Activated naive CD4-positive, alpha-beta T cell treated with anti-CD3 and anti-CD28 coated beads, Interleukin-2, amount 10 ng/mL, durations not matched to agents 7 days and 5 days (primary cell): ENCODE measurements at regions not wholly inside any gene's neighbourhood (a gene's known extent, or its start where the extent isn't known, plus 50 kb on each side); places are given as distances from the start of the nearest gene placed in this dataset.

Source experiments
- CTCF ChIA-PET: fragments of 350-600 bp; sonication (Branson Sonifier 250); formaldehyde crosslinking; loops from one replicate; lab custom pipeline; 2021; ENCODE audit warnings: antibody characterized with exemption; lab: Charles Lee
- DNase-seq: peaks from one replicate; pipeline ENCODE4 v3.0.0-alpha.2; 2020
- H3K27ac Mint-ChIP-seq: one replicate; pipeline ENCODE4 v1.8.0; 2021; ENCODE audit warnings: mild to moderate bottlenecking, moderate library complexity, mixed read lengths
- H3K27me3 Mint-ChIP-seq: one replicate; pipeline ENCODE4 v1.8.0; 2021; ENCODE audit warnings: mild to moderate bottlenecking, mixed read lengths
- H3K36me3 Mint-ChIP-seq: one replicate; pipeline ENCODE4 v1.8.0; 2021; ENCODE audit warnings: mixed read lengths
- H3K4me1 Mint-ChIP-seq: one replicate; pipeline ENCODE4 v1.8.0; 2021; ENCODE audit warnings: mixed read lengths
- H3K4me3 Mint-ChIP-seq: one replicate; pipeline ENCODE4 v1.8.0; 2021; ENCODE audit warnings: mild to moderate bottlenecking, moderate library complexity, mixed read lengths
- H3K9me3 Mint-ChIP-seq: one replicate; pipeline ENCODE4 v1.8.0; 2021; ENCODE audit warnings: mixed read lengths

DNA sequence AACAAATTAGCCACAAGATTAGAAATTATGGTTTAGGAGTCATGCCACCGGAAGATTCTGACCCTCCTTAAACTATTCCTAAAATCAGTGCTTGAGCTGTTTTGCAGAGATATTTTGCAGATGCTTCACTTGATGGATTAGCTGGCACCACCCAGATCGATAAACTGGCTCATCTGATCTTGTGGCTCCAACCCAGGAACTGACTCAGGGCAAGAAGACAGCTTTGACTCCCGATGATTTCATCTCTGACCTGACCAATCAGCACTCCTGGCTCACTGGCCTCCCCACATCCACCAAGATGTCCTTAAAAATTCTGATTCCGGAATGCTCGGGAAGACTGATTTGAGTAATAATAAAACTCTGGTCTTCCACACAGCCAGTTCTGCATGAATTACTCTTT, 221.6 kb downstream of the RHOU start:
- CTCF ChIA-PET: no interaction called here
- Mint-ChIP-seq H3K4me3 (no peak overlapping the region), H3K27me3 (no peaks in the 10 kb centered on the region), H3K9me3 (no peaks in the 10 kb centered on the region), H3K36me3 (no peaks in the 10 kb centered on the region), H3K27ac (no peak overlapping the region), H3K4me1 (no peaks in the 10 kb centered on the region)
- no peak for DNase-seq

DNA sequence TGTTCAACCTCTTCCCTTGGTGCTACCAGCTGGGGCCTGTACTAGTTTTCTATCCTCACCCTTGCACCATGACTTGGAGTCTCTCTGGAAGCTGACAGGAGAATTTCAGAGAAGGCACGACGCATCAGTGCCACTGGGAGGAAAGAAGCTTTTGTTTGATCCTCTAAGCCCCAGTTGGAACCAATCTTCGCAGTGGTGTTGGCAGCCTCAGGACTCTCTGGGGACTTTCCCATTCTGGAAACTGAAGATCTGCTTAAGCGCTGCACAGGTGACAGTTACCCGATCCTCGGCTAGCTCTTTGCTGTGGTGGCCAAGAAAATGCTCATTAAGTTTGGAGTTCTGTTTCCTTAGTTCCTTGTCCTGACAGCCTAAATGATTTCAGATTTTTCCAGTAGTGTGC, 222.3 kb downstream of the RHOU start:
- H3K9me3 Mint-ChIP-seq: no peaks in the 10 kb centered on the region
- H3K4me3 Mint-ChIP-seq: no peak overlapping the region
- CTCF ChIA-PET: no interaction called here
- no peaks in the 10 kb centered on the region for H3K36me3 Mint-ChIP-seq
- H3K27me3 Mint-ChIP-seq: no peaks in the 10 kb centered on the region
- no peak for DNase-seq
- H3K4me1 Mint-ChIP-seq: no peaks in the 10 kb centered on the region
- H3K27ac Mint-ChIP-seq: no peak overlapping the region

DNA sequence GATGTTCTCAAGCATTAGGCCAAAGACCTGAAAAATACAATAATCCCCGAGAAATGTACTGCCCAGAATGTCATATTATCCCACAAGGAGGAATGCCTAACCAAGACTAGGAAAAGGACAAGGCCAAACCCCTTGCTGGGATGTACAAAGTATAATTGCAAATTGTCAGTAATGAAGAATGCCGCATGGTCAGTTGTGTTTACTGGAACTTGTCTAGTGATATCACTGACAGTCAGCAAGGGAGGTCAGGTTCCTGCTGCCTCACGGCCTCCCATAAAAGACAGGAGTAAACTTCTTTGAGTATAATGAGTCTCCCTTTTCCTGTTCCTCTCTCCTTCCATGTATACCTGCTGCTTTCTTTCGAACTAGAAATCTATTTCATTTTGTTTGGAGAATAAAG, 222.8 kb downstream of the RHOU start:
- Mint-ChIP-seq H3K27ac (no peak overlapping the region), H3K27me3 (no peaks in the 10 kb centered on the region), H3K9me3 (no peaks in the 10 kb centered on the region), H3K36me3 (no peaks in the 10 kb centered on the region), H3K4me3 (no peak overlapping the region), H3K4me1 (no peaks in the 10 kb centered on the region)
- no peak for DNase-seq
- CTCF ChIA-PET: no interaction called here

DNA sequence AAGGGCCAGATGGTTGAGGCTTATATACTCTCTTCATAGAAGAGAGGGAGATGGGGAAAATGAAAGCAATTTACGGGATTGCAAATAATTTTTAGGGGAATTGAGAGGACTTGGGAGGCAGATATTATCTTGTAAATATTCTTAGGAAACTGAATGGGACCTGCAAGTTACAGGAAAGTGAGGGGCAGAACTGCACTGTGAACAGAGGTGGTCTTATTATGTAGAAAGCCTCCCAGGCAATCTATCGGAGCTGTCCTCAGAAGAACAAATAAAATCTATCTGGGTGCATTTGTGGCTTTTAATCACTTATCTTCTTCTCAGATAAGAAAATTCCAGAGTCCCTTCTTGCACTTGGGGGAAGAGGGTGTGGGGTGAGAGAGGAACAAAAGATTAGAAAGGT, 223.5 kb downstream of the RHOU start:
- CTCF ChIA-PET: no interaction called here
- no peaks in the 10 kb centered on the region for H3K27me3 Mint-ChIP-seq
- no peak overlapping the region for H3K4me3 Mint-ChIP-seq
- no peaks in the 10 kb centered on the region for H3K36me3 Mint-ChIP-seq
- no peak overlapping the region for H3K27ac Mint-ChIP-seq
- H3K4me1 Mint-ChIP-seq: no peaks in the 10 kb centered on the region
- no peaks in the 10 kb centered on the region for H3K9me3 Mint-ChIP-seq
- DNase-seq: no peak

DNA sequence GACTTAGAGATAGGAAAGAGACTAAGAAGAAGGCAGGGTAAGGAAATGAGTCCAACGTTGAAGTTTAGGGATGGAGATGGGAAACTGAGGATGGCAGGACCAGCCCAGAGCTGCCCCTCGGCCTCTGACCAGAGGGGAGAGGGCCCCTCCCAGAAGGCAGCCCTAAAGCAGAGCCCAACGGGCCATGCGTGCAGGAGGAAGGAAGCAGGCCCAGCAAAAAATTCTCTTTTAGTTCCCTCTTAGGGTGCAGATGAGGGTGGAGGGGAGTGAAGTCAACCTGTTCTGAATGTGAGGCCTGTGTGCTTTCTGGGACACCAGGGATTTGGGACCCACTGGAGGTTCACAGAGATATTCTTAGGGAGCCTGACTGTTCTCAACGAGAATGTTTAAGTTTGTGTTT, 225.4 kb downstream of the RHOU start:
- Mint-ChIP-seq H3K27ac (no peak overlapping the region), H3K36me3 (no peaks in the 10 kb centered on the region), H3K9me3 (no peaks in the 10 kb centered on the region), H3K4me1 (no peaks in the 10 kb centered on the region), H3K4me3 (no peak overlapping the region), H3K27me3 (peaks cover 4% of the 10 kb centered on the region)
- CTCF ChIA-PET: no interaction called here
- DNase-seq: no peak

DNA sequence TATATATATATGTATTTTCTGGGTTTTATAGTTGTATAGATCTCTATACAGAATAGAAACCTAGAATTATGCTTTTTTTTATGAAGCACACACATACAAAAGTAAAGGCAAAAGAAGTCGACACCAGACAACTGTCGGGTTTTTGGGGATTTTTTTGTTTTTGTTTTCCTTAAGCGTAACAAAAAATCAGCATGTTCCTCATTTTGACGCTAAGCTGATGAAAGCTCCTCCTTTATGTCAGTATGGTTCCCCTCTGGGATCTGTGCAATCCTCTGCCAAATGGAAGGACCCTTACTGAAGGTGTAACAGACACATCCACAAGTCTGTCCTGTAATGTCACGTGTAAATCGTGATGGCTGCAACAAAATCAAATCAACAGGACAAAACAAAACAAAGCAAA, 226.2 kb downstream of the RHOU start:
- Mint-ChIP-seq H3K27me3 (peaks cover 4% of the 10 kb centered on the region), H3K4me1 (no peaks in the 10 kb centered on the region), H3K9me3 (no peaks in the 10 kb centered on the region), H3K36me3 (no peaks in the 10 kb centered on the region), H3K27ac (no peak overlapping the region), H3K4me3 (no peak overlapping the region)
- no peak for DNase-seq
- CTCF ChIA-PET: no interaction called here

DNA sequence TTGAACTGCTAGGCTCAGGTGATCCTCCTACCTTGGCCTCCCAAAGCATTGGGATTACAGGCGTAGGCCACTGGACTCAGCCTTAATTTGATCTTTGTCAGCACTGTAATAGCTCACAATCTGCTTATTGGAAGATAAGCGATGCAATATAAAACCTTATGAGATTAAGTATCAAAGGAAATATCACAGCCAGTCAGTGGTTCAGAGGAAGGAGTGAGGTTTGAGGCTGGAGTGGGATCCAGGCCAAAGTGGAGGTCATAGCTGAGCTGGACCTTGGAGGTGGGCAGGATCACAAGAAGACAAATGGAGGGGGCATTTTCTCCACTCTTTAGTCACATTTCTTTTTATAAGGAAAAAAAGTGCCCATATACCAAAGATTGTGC, 228.5 kb downstream of the RHOU start:
- Mint-ChIP-seq H3K9me3 (no peaks in the 10 kb centered on the region), H3K27me3 (peaks cover 5% of the 10 kb centered on the region), H3K4me1 (no peaks in the 10 kb centered on the region), H3K4me3 (no peak overlapping the region), H3K36me3 (no peaks in the 10 kb centered on the region), H3K27ac (no peak overlapping the region)
- no peak for DNase-seq
- CTCF ChIA-PET: interaction anchor here (0.6 to 1.3 kb wide), 2 partner anchors 18 to 89 kb away, joined by 3 read pairs; no protein-coding TSS in a partner anchor

DNA sequence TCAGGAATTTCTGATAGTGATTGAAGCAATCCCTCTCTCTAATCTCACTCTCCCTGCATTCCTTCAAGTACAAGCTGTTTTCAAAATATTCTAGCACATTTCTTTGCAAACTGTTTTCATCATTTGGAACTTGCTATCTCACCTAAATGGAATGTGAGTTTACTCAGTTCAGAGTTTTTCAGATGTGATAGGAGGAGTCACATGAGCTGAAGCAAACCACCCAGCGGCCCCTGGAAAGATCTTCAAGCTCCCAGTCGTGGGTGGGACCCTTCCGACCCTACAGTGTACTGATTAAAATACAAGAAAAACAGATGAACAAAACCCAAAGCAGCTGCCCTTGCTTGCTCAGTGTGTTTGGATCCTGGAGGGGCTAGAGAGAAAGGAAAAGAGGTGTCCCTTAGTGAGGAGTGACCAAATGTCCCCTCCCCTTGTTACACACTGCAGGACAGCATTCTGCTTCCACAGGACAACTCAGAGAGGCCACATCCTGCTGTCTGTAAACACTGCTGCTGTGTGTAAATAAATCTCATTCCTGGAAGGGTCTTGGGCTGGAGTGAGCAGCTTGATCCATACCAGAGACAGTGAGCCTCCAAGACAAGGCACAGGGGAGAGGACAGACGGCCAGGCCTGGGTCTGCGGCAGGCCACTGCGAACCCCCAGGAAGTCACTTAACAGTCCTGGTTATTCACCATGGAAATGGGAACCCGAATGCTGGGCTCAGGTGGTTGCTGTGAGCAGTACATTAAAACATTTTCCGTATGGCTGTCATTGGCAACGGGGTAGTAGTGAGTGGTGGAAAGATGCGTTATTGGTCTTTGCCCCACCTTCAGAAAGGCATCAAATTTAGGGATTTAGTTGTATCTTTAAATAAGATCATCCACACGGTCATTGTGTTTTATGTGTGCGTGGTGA, 229.2 kb downstream of the RHOU start:
- CTCF ChIA-PET: interaction anchor here (0.6 to 1.3 kb wide), 2 partner anchors 18 to 90 kb away, joined by 3 read pairs; no protein-coding TSS in a partner anchor
- DNase-seq: no peak
- Mint-ChIP-seq H3K36me3 (no peaks in the 10 kb centered on the region), H3K27ac (no peak overlapping the region), H3K4me1 (no peaks in the 10 kb centered on the region), H3K9me3 (no peaks in the 10 kb centered on the region), H3K4me3 (no peak overlapping the region), H3K27me3 (peaks cover 11% of the 10 kb centered on the region)

DNA sequence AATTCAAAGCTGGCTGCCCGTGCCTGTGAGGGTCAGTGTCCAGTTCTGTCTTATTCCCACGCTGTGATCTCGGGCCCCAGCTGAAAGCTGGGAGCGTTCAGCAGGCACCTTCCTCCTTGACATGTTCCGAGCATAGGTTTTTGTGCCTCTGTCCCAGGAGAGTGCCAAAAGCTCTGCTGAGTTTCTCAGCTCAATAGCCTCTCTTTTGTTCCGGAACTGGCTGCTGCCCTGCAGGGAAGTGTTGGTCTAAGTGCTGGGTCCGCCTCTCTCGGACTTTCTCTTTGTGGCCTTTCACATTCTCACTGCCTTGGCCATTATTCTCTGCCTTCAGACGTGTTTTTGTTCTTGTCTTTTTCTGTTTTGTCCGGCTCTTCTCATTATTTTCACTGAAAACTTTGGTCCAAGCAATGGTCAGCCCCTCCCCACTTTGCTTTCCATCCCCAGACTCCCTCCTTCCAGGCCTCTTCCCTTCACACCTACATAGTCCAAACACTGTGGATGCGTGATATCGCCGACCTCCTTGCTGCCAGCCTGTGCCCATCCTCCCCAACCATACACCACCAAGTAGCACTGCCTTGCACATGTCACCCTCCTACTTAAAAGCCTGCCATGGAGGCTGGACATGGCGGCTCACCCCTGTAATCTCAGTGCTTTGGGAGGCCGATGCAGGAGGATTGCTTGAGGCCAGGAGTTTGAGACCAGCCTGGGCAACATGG, 233.8 kb downstream of the RHOU start:
- H3K27ac Mint-ChIP-seq: peak overlapping the region; percentile 73
- CTCF ChIA-PET: no interaction called here

DNA sequence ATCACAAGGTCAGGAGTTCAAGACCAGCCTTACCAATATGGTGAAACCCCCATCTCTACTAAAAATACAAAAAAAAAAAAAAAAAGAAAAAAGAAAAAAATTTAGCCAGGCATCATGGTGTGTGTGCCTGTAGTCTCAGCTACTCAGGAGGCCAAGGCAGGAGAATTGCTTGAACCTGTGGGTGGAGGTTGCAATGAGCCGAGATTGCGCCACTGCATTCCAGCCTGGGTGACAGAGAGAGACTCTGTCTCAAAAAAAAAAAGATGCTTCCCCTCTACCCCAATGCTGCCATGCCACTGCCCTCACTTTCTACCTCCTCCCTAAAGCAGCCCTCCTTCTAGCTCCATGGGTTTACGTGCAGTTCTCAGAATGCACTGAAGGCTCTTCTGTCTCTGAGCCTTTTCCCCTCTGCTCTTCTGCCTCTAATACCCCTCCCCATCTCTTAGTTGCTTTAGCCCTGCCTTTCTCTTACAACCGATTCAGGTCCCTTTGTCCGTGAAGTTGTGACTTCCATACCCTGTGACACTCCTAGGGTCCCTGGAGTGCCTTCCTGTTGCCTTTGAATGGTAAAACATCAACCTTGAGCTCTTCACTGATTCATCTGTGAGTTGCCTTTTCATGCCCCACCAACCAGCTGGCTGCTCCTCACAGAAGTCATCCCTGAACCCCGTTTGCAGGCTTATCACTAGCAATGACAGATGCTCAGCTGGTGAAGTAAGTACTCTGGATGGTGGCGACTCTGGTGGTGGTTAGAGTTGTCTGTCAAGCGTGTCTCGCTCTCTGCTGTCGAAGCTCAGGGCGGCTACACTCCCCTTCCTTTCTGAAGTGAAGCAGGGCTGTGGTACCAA, 234.9 kb downstream of the RHOU start:
- Mint-ChIP-seq H3K4me3 (no peak overlapping the region), H3K27ac (peak overlapping the region; percentile 70), H3K4me1 (no peaks in the 10 kb centered on the region), H3K27me3 (peaks cover 13% of the 10 kb centered on the region), H3K36me3 (no peaks in the 10 kb centered on the region), H3K9me3 (no peaks in the 10 kb centered on the region)
- no peak for DNase-seq
- CTCF ChIA-PET: no interaction called here

More for the DNA sequence above, 233.8 kb downstream of the RHOU start:
- Mint-ChIP-seq H3K9me3 (no peaks in the 10 kb centered on the region), H3K4me3 (no peak overlapping the region), H3K36me3 (no peaks in the 10 kb centered on the region), H3K4me1 (no peaks in the 10 kb centered on the region), H3K27me3 (peaks cover 17% of the 10 kb centered on the region)
- no peak for DNase-seq

DNA sequence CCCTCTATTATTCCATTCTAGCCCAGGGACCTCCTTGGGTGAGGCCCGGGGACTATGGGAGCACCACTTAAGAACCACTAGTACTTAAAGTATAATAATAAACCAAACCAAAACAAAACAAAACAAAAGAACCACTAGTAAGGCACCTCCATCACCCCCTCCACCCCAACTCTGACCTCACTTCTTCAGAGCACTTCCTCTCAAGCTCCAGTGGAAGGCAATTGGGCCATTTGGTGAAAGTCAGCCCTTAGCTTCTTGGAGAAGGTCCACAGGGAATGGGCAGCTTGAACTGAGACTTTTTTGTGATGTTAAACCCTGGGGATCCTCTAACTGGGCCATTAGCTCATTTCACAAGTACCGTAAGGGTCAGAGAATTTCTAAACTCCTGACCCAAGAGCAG, 237.3 kb downstream of the RHOU start:
- H3K4me3 Mint-ChIP-seq: no peak overlapping the region

DNA sequence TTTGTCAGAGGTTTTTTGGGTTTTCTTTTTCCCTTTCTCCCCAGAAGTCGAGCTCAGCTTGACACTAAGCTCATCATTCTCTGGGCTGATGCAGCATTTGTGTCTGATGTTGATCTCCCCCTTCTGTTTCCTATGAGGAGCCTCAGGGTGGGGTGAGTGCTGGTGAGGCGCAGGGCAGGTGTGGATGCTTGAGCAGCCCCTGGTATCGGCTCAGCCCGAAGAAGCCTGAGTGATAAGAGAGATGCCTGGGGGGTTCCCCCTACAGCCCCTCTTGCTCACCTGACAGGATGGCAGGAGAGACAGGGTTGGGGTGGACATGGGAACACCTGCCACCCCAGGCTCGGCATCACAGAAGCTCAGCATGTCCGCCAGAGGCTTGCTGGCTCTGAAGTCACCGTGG, 239.0 kb downstream of the RHOU start:
- H3K4me1 Mint-ChIP-seq: no peaks in the 10 kb centered on the region
- H3K4me3 Mint-ChIP-seq: no peak overlapping the region
- H3K27me3 Mint-ChIP-seq: peaks cover 15% of the 10 kb centered on the region
- H3K9me3 Mint-ChIP-seq: no peaks in the 10 kb centered on the region
- CTCF ChIA-PET: interaction anchor here (0.5 to 1.3 kb wide), 3 partner anchors 182 to 268 kb away, joined by 3 to 4 read pairs (median 3); no protein-coding TSS in a partner anchor
- H3K36me3 Mint-ChIP-seq: no peaks in the 10 kb centered on the region
- no peak overlapping the region for H3K27ac Mint-ChIP-seq
- DNase-seq: no peak

More for the DNA sequence above, 237.3 kb downstream of the RHOU start:
- DNase-seq: no peak
- Mint-ChIP-seq H3K9me3 (no peaks in the 10 kb centered on the region), H3K27me3 (peaks cover 13% of the 10 kb centered on the region), H3K4me1 (no peaks in the 10 kb centered on the region), H3K36me3 (no peaks in the 10 kb centered on the region), H3K27ac (no peak overlapping the region)
- CTCF ChIA-PET: no interaction called here

DNA sequence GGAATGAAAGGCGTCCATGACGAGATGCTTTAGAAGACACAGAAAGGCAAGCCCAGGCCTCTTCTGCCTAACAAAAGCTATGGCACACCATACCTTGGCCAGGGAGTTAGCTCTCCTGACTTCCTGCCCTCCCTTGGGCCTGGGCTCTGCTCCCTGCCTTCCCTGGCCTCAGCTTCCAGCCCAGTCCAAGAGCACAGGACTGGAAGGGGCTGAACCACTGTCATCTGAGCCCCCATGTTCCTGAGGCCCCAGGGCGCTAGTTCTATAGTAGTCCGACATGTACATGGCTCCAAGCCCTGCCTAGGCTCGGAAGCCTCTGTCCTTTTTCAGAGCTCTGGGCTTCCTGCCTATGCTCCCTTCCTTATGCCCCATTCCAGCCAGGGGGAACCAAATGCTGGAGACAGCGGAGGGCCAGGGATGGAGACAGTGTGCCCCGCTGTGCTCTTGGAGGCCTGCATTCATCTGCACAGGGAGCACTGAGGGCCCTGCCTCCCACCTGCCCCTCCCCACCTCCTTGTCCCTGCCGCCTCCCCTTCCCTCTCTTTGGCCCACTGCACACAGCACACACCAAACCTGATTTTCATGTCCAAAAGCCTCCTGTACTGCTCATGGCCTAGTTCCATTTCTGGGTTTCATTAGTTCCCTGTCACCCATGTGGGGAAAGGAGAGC, 240.1 kb downstream of the RHOU start:
- Mint-ChIP-seq H3K36me3 (no peaks in the 10 kb centered on the region), H3K4me1 (no peaks in the 10 kb centered on the region), H3K27ac (no peak overlapping the region), H3K9me3 (no peaks in the 10 kb centered on the region), H3K4me3 (no peak overlapping the region), H3K27me3 (peaks cover 12% of the 10 kb centered on the region)
- DNase-seq: no peak
- CTCF ChIA-PET: interaction anchor here (0.9 kb wide), 1 partner anchor 183 kb away, joined by 3 read pairs; no protein-coding TSS in a partner anchor
